ENCODE measurements at regions not wholly inside any gene's neighbourhood (a gene's known extent, or its start where the extent isn't known, plus 50 kb on each side); places are given as distances from the start of the nearest gene placed in this dataset.

- no peak for ATAC-seq (ENCODE audit: poor library complexity)
- intact Hi-C loops (cut with DNase I) = no loop called here
- DNase-seq = no peak
These were observed 81.2 kb downstream of the ADRA2C start for GRCh38 chr4:3847211-3847940.

GRCh38 chr4:3848323-3848722 is 82.1 kb downstream of the ADRA2C start:
- DNase-seq = no peak
- intact Hi-C loops (cut with DNase I) = no loop called here

GRCh38 chr4:3849140-3849539 is 83.0 kb downstream of the ADRA2C start:
- DNase-seq (no peak), ATAC-seq (ENCODE audit: poor library complexity) (no peak)
- intact Hi-C loops (cut with DNase I) = no loop called here

More at GRCh38 chr4:3848323-3848722, 82.1 kb downstream of the ADRA2C start:
- ATAC-seq (ENCODE audit: poor library complexity) = no peak

- ATAC-seq (ENCODE audit: poor library complexity) (no peak), DNase-seq (no peak)
- intact Hi-C loops (cut with DNase I) = no loop called here
These were observed 83.9 kb downstream of the ADRA2C start for GRCh38 chr4:3850128-3850527.

- DNase-seq (no peak), ATAC-seq (ENCODE audit: poor library complexity) (no peak)
- intact Hi-C loops (cut with DNase I) = no loop called here
These were observed 85.0 kb downstream of the ADRA2C start for GRCh38 chr4:3851211-3851610.

- ATAC-seq (ENCODE audit: poor library complexity) (no peak), DNase-seq (no peak)
- intact Hi-C loops (cut with DNase I) = no loop called here
These were observed 85.7 kb downstream of the ADRA2C start for GRCh38 chr4:3851881-3852280.

- DNase-seq = no peak
- intact Hi-C loops (cut with DNase I) = no loop called here
- ATAC-seq (ENCODE audit: poor library complexity) = no peak
These were observed 86.1 kb downstream of the ADRA2C start for GRCh38 chr4:3852309-3852708.

- ATAC-seq (ENCODE audit: poor library complexity) (no peak), DNase-seq (no peak)
- intact Hi-C loops (cut with DNase I) = no loop called here
These were observed 86.5 kb downstream of the ADRA2C start for GRCh38 chr4:3852711-3853110.

GRCh38 chr4:3853388-3854035 is 87.3 kb downstream of the ADRA2C start:
- no peak for ATAC-seq (ENCODE audit: poor library complexity)
- intact Hi-C loops (cut with DNase I) = no loop called here
- DNase-seq = no peak

- intact Hi-C loops (cut with DNase I) = no loop called here
- DNase-seq (no peak), ATAC-seq (ENCODE audit: poor library complexity) (no peak)
These were observed 88.5 kb downstream of the ADRA2C start for GRCh38 chr4:3854661-3855060.

- no peak for DNase-seq
- no peak for ATAC-seq (ENCODE audit: poor library complexity)
- intact Hi-C loops (cut with DNase I) = no loop called here
These were observed 89.5 kb downstream of the ADRA2C start for GRCh38 chr4:3855646-3856045.

- ATAC-seq (ENCODE audit: poor library complexity) (no peak), DNase-seq (peak; percentile 24)
- intact Hi-C loops (cut with DNase I) = no loop called here
These were observed 90.5 kb downstream of the ADRA2C start for GRCh38 chr4:3856604-3857204.

GRCh38 chr4:3857269-3857926 is 91.2 kb downstream of the ADRA2C start:
- DNase-seq = peak; percentile 26
- intact Hi-C loops (cut with DNase I) = no loop called here
- ATAC-seq (ENCODE audit: poor library complexity) = no peak

GRCh38 chr4:3858046-3858730 is 92.0 kb downstream of the ADRA2C start:
- ATAC-seq (ENCODE audit: poor library complexity) (no peak), DNase-seq (no peak)
- intact Hi-C loops (cut with DNase I) = no loop called here

- DNase-seq (no peak), ATAC-seq (ENCODE audit: poor library complexity) (no peak)
- intact Hi-C loops (cut with DNase I) = no loop called here
These were observed 92.7 kb downstream of the ADRA2C start for GRCh38 chr4:3858765-3859388.

GRCh38 chr4:3859571-3859970 is 93.4 kb downstream of the ADRA2C start:
- ATAC-seq (ENCODE audit: poor library complexity) (no peak), DNase-seq (peak; percentile 39)
- intact Hi-C loops (cut with DNase I) = no loop called here

- ATAC-seq (ENCODE audit: poor library complexity) (no peak), DNase-seq (no peak)
- intact Hi-C loops (cut with DNase I) = no loop called here
These were observed 94.1 kb downstream of the ADRA2C start for GRCh38 chr4:3860061-3860912.
